ENCODE measurements at regions not wholly inside any gene's neighbourhood (a gene's known extent, or its start where the extent isn't known, plus 50 kb on each side); places are given as distances from the start of the nearest gene placed in this dataset.

DNA sequence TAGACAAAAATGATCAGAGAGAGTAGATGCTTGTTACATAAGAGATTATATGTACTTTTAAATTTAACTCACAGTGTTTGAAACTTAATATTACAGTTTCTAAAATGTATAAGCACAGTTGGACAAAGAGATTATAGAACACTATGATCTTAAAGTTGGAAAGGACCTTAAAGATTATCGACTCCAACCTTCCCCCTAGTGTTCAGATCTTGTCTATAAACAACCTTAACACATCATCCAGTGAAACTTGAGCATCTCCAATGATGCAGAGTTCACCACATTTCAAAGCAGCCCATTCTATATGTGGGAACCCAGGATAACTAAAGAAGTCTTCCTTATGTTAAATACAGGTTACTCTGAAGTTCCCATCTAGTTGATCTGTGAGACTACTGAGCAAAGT, 480.8 kb downstream of the RMST start:
- TF ChIP-seq, protein P1, sequence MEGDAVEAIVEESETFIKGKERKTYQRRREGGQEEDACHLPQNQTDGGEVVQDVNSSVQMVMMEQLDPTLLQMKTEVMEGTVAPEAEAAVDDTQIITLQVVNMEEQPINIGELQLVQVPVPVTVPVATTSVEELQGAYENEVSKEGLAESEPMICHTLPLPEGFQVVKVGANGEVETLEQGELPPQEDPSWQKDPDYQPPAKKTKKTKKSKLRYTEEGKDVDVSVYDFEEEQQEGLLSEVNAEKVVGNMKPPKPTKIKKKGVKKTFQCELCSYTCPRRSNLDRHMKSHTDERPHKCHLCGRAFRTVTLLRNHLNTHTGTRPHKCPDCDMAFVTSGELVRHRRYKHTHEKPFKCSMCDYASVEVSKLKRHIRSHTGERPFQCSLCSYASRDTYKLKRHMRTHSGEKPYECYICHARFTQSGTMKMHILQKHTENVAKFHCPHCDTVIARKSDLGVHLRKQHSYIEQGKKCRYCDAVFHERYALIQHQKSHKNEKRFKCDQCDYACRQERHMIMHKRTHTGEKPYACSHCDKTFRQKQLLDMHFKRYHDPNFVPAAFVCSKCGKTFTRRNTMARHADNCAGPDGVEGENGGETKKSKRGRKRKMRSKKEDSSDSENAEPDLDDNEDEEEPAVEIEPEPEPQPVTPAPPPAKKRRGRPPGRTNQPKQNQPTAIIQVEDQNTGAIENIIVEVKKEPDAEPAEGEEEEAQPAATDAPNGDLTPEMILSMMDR (IDR thresholded peaks at IDR 0.05; ENCODE audit: insufficient read depth, missing control alignments) = no peak
- no peak for DNase-seq (ENCODE audit: insufficient read length, low spot score)
- FAIRE-seq = no peak

DNA sequence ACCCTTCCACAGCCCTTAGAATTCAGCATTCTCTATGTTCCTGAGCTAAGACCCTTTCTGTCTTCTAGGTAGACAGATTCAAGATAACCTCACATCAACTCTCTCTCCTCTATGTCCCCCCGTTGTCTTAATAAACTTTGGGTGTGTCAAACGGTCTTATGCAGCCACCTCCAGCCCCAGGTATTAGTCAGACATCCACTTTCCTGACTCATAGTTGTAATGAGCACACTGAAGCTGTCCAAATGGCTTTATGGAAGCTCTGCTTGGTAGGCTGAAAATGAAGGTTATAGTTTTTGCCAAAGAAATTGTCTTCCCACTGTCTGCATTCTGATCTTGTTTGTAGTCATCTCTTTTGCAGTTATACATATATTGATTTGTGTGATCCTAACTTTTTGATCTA, 482.0 kb downstream of the RMST start:
- FAIRE-seq (no peak), DNase-seq (ENCODE audit: insufficient read length, low spot score) (no peak)
- TF ChIP-seq, protein P1 (IDR thresholded peaks at IDR 0.05; ENCODE audit: insufficient read depth, missing control alignments) = no peak

DNA sequence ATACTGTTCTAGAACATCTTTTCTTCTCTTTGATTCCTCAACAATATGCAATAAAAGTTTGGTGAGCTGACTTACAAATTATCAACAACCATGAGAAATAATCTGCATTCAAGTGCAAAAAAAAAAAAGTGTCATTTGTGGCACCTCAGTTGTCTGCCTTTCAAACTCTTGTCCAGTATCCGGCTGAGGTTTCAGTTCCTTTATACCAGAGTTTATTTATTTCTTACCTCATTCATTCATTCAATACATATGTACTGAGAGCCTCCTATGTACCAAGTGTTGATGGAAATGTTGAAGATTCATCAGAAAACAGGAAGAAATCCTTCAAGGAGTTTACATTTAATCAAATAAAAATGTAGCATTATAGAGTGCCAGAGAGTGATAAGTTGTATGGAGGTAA, 484.1 kb downstream of the RMST start:
- TF ChIP-seq, protein P1 (IDR thresholded peaks at IDR 0.05; ENCODE audit: insufficient read depth, missing control alignments) = no peak
- FAIRE-seq = no peak
- no peak for DNase-seq (ENCODE audit: insufficient read length, low spot score)

DNA sequence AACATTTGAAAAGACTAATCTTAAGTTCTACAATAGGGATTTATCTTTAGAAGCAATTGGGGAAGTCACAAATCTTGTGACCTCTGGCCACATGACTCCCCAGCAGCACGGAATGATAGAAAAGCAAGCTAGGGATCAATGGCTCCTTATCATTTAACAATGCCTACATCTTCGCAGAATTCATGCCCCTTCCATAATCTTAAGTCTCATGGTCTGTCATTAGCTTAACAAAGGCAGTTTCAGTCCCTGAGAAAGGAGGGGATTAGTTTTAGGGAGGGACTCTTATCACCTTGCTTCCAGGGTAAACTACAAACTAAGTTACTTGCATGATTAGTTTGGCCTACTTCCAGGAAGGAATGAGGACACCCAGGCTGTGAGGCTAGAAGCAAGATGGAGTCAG, 486.0 kb downstream of the RMST start:
- DNase-seq (ENCODE audit: insufficient read length, low spot score) (no peak), FAIRE-seq (no peak)
- TF ChIP-seq, protein P1 (IDR thresholded peaks at IDR 0.05; ENCODE audit: insufficient read depth, missing control alignments) = no peak

DNA sequence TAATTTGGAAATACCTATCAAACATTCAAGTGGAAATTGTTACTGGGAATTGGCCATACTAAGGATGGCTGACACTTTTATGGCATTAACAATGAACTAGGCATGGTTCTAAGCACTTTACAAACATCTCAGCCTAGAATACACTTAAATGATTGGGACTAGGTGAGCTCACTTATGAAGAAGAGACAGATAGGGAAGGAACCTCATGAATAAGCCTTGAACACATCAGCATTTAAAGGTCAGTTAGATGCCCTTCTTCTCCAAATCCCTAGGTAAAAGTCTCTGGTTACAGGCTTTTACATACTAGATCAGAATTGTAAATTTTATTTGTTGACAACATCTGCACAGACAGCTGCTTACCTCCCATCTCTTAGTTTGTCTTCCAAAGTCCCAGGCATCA, 488.6 kb downstream of the RMST start:
- FAIRE-seq = no peak
- TF ChIP-seq, protein P1 (IDR thresholded peaks at IDR 0.05; ENCODE audit: insufficient read depth, missing control alignments) = no peak
- no peak for DNase-seq (ENCODE audit: insufficient read length, low spot score)

DNA sequence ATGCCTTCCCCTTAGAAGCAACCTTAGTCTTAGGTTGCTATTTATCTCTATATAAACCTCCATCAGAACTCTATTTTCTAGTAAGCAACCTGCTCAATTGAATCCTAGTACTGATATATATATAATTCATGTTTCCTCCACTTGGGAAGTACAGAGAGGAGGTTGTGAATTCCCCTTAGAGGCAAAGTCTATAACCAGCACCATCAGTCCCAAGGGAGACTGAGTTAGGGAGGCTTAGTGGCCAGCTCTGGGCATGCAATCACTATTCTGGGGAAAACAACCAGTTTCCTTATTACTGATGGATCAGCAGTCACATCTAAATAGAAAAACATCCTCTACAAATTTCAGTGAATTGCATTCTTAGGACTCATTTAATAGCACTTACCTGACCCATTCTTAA, 489.1 kb downstream of the RMST start:
- DNase-seq (ENCODE audit: insufficient read length, low spot score) = no peak
- FAIRE-seq = no peak
- TF ChIP-seq, protein P1 (IDR thresholded peaks at IDR 0.05; ENCODE audit: insufficient read depth, missing control alignments) = no peak

DNA sequence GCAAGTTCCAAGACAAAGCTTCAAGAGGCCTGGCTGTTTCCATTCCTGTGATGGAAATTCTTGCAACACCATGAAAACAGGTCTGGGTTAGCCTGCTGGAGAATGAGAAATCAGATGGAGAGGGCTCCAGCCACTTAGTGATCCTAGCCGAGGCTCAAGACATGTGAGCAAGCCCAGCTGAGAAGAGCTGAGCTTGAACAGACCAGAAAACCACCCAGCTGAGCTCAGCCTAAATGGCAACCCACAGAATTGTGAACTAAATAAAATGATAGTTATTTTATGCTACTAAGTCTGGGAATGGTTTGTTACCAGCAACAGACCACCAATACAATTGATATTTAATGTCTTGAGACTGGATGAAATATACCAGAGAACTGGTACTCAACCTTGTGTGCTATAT, 494.5 kb downstream of the RMST start:
- FAIRE-seq (no peak), DNase-seq (ENCODE audit: insufficient read length, low spot score) (no peak)
- TF ChIP-seq, protein P1 (IDR thresholded peaks at IDR 0.05; ENCODE audit: insufficient read depth, missing control alignments) = no peak
